IPS-20b (cell line): ENCODE measurements at regions not wholly inside any gene's neighbourhood (a gene's known extent, or its start where the extent isn't known, plus 50 kb on each side); places are given as distances from the start of the nearest gene placed in this dataset.

Source experiments
- H3K27ac ChIP-seq: one replicate; pipeline ENCODE4 v1.5.1; 2013; ENCODE audit warnings: low read length
- H3K27me3 ChIP-seq: 2 replicates; pipeline ENCODE4 v1.6.1; 2013; ENCODE audit warnings: mild to moderate bottlenecking, low read length, inconsistent platforms; ENCODE audit not compliant: insufficient read depth
- H3K36me3 ChIP-seq: 2 replicates; pipeline ENCODE4 v1.6.1; 2013; ENCODE audit warnings: low read depth, mild to moderate bottlenecking, inconsistent platforms, low read length, moderate library complexity; ENCODE audit not compliant: insufficient read depth
- H3K4me1 ChIP-seq: 2 replicates; pipeline ENCODE4 v1.6.1; 2013; ENCODE audit warnings: mild to moderate bottlenecking, control low read depth, inconsistent platforms, low read length, moderate library complexity; ENCODE audit not compliant: insufficient read depth
- H3K4me3 ChIP-seq: 2 replicates; pipeline ENCODE4 v1.5.1; 2013; ENCODE audit warnings: mild to moderate bottlenecking, low read length, inconsistent platforms
- H3K9ac ChIP-seq: 2 replicates; pipeline ENCODE4 v1.6.1; 2013; ENCODE audit warnings: low read depth, mild to moderate bottlenecking, inconsistent platforms, low read length, moderate library complexity
- H3K9me3 ChIP-seq: 2 replicates; pipeline ENCODE4 v1.6.1; 2013; ENCODE audit warnings: mild to moderate bottlenecking, low read depth, low read length, inconsistent platforms; ENCODE audit not compliant: insufficient read depth

DNA sequence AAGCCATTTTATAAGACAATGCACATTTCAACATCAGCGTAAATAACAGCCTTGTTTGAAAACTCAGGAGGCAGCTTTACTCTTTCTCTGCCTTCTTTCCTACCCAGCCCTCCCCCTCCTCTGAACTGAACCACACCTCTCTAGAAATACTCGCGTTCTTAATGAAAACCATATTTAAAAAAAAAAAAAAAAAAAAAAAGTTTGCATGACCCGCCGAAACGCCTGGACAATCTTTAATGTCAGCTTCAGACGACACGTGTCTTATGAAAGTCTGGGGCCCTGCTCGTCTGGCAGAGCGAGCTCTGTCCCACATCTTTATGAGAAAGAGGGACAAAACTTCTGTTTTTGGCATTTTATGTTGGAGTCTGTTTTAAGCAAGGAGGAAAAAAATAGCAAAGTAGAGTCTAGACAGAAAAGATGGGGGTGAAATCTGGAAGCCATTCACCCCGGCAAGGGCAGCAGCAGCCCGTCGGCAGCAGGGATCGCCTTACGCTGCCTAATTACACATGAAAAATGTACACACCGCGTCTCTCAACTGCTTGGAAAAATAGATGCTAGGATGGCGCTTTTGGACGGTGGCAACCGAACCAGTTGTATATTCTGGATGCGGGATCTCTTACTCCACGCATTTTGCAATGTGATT is 130.4 kb upstream of the ETS2 start:
- H3K9me3 ChIP-seq: no peaks in the 10 kb centered on the region
- no peaks in the 10 kb centered on the region for H3K4me1 ChIP-seq
- no peaks in the 10 kb centered on the region for H3K27me3 ChIP-seq
- H3K4me3 ChIP-seq: no peak overlapping the region
- H3K27ac ChIP-seq: no peak overlapping the region
- no peaks in the 10 kb centered on the region for H3K36me3 ChIP-seq
- H3K9ac ChIP-seq: no peak overlapping the region

GRCh38 chr21:38678827-38679226 is 126.9 kb upstream of the ETS2 start:
- Histone ChIP-seq H3K9me3 (no peaks in the 10 kb centered on the region), H3K4me3 (no peak overlapping the region), H3K27ac (no peak overlapping the region), H3K36me3 (no peaks in the 10 kb centered on the region), H3K4me1 (no peaks in the 10 kb centered on the region), H3K27me3 (no peaks in the 10 kb centered on the region), H3K9ac (no peak overlapping the region)

DNA sequence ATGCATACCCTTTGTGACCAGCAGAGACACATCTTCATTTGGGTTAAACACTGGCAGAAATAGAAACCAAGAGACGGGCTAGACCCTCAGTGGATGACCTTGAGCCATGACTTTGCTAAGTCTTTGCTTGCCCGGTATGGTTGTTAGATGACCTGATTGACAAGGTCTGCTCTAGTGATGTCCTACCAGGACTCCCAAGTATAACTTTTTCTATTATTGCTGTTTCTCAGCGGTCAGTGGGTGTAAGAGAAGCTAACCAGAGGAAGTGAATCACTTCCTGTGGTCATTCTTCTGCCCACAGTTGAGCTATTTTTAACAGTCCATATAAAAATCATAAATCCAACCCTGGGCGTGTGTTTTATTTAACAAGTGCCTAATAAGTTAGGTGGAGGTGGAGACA is 126.2 kb upstream of the ETS2 start:
- H3K27ac ChIP-seq: no peak overlapping the region
- no peak overlapping the region for H3K4me3 ChIP-seq
- no peaks in the 10 kb centered on the region for H3K4me1 ChIP-seq
- H3K9ac ChIP-seq: no peak overlapping the region
- no peaks in the 10 kb centered on the region for H3K9me3 ChIP-seq
- H3K27me3 ChIP-seq: no peaks in the 10 kb centered on the region
- no peaks in the 10 kb centered on the region for H3K36me3 ChIP-seq

- Histone ChIP-seq H3K9me3 (no peaks in the 10 kb centered on the region), H3K4me3 (no peak overlapping the region), H3K4me1 (no peaks in the 10 kb centered on the region), H3K9ac (no peak overlapping the region), H3K36me3 (no peaks in the 10 kb centered on the region), H3K27me3 (no peaks in the 10 kb centered on the region), H3K27ac (no peak overlapping the region)
Observed at GRCh38 chr21:38680401-38680800, 125.3 kb upstream of the ETS2 start.

GRCh38 chr21:38683222-38683621 is 122.5 kb upstream of the ETS2 start:
- H3K27me3 ChIP-seq: no peaks in the 10 kb centered on the region
- no peak overlapping the region for H3K4me3 ChIP-seq
- H3K27ac ChIP-seq: no peak overlapping the region
- H3K36me3 ChIP-seq: no peaks in the 10 kb centered on the region
- no peaks in the 10 kb centered on the region for H3K9me3 ChIP-seq
- H3K9ac ChIP-seq: no peak overlapping the region
- no peaks in the 10 kb centered on the region for H3K4me1 ChIP-seq

DNA sequence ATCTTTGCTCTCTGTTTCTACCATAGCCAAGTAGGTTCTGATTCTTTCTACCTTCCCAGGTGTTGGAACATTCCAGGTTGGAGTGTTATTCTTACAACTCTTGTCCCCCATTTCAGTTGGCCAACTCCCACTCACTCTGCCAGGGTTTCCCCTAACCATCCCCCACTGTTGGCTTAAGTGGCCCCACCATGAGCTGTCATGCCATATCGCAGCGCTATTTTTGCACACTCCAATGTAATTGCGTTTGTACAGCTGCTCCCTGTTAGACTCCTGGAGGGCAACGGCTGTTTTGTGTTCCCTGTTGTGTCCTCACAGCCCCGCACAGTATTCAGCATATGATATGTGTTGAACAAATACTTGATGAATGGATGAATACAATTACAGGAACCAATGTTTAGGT is 117.7 kb upstream of the ETS2 start:
- Histone ChIP-seq H3K27ac (no peak overlapping the region), H3K4me1 (no peaks in the 10 kb centered on the region), H3K4me3 (no peak overlapping the region), H3K27me3 (no peaks in the 10 kb centered on the region), H3K9me3 (no peaks in the 10 kb centered on the region), H3K36me3 (no peaks in the 10 kb centered on the region), H3K9ac (no peak overlapping the region)

- Histone ChIP-seq H3K9me3 (no peaks in the 10 kb centered on the region), H3K27ac (no peak overlapping the region)
Observed at GRCh38 chr21:38691631-38692030, 114.1 kb upstream of the ETS2 start.

DNA sequence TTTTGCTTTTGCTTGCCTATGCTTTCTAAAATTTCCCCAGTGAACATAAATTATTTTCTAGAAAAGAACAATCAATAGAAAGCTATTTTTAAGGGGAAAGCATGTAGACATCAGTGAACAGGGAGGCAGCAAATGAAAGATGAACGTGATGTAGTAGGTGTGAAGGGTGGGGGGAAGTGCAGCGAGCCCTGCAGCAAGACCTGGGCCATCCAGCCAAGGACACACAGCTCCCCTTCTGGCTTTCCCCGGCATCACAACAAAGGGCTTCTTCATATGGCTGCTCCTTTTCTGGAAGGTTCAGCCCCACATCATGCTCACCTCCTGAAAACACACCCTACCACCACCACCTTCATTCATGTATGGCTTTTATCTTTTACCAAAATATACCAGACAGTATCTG is 109.2 kb upstream of the ETS2 start:
- Histone ChIP-seq H3K27ac (no peak overlapping the region), H3K9me3 (no peaks in the 10 kb centered on the region), H3K36me3 (no peaks in the 10 kb centered on the region), H3K4me3 (no peak overlapping the region), H3K27me3 (no peaks in the 10 kb centered on the region), H3K9ac (no peak overlapping the region), H3K4me1 (no peaks in the 10 kb centered on the region)

More at GRCh38 chr21:38691631-38692030, 114.1 kb upstream of the ETS2 start:
- H3K4me3 ChIP-seq: no peak overlapping the region
- H3K36me3 ChIP-seq: no peaks in the 10 kb centered on the region
- no peaks in the 10 kb centered on the region for H3K27me3 ChIP-seq
- H3K9ac ChIP-seq: no peak overlapping the region
- H3K4me1 ChIP-seq: no peaks in the 10 kb centered on the region

DNA sequence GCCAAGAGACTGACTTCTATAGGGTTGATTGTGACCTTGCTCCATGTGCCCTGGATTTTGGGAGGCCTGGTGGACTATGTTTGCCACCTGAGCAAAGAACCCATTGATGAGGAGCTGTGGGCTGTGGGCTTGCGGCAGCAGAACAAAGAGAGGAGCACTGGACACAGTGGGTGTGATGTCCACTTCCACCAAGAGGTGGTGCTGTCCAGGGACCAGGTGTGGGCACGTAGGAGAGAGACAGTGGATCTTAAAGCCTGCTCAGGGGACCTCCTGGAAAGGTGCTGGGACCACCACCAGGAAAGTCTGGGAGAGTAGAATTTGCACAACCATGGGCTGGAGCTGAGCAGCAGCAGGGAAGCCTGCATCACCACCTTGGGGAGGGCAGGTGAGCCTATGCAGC is 106.7 kb upstream of the ETS2 start:
- no peak overlapping the region for H3K27ac ChIP-seq
- no peak overlapping the region for H3K9ac ChIP-seq
- H3K9me3 ChIP-seq: no peaks in the 10 kb centered on the region
- H3K4me3 ChIP-seq: no peak overlapping the region
- no peaks in the 10 kb centered on the region for H3K27me3 ChIP-seq
- H3K4me1 ChIP-seq: no peaks in the 10 kb centered on the region
- H3K36me3 ChIP-seq: no peaks in the 10 kb centered on the region

DNA sequence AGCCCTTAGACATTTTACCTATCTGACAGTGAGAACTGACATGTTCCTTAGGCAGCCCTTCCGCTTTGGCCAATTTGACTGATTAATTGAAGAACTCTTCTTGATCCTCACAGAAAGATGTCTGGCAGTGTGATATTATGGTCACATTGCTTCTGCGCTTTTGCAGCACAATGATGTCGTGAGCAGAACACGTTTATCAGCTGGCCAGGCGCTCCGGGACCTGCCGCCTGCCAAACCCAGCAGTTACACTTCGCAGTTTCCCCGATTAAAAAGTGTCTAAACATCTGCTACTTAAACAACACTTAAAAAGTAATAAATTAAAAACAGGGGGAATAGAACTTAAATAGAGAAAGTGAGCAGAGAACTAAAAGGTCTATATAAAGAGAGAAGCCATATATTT is 103.5 kb upstream of the ETS2 start:
- Histone ChIP-seq H3K36me3 (no peaks in the 10 kb centered on the region), H3K27ac (no peak overlapping the region), H3K4me1 (no peaks in the 10 kb centered on the region), H3K27me3 (no peaks in the 10 kb centered on the region), H3K4me3 (no peak overlapping the region), H3K9ac (no peak overlapping the region), H3K9me3 (no peaks in the 10 kb centered on the region)

DNA sequence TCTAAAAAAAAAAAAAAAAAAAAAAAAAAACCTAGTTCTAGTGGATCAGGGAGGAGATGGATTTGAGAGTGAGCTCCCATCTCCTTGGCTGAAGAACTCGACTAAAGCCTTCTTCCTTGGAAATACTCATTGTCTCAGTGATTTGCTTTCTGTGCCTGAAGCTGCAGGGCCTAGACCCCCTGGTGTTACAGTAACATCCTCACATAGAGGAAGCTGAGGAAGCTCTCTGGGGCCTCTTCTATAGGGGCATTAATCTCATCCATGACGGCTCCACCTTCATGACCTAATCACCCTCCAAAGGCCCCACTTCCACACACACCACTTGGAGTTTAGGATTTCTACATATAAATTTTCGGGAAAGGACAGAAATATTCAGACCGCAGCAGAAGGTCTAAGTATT is 95.9 kb upstream of the ETS2 start:
- H3K27me3 ChIP-seq: no peaks in the 10 kb centered on the region
- no peaks in the 10 kb centered on the region; the same call in 1 of the 2 replicates for H3K4me1 ChIP-seq
- no peak overlapping the region for H3K27ac ChIP-seq
- no peak overlapping the region for H3K4me3 ChIP-seq
- H3K9ac ChIP-seq: no peak overlapping the region
- no peaks in the 10 kb centered on the region for H3K9me3 ChIP-seq
- H3K36me3 ChIP-seq: no peaks in the 10 kb centered on the region

DNA sequence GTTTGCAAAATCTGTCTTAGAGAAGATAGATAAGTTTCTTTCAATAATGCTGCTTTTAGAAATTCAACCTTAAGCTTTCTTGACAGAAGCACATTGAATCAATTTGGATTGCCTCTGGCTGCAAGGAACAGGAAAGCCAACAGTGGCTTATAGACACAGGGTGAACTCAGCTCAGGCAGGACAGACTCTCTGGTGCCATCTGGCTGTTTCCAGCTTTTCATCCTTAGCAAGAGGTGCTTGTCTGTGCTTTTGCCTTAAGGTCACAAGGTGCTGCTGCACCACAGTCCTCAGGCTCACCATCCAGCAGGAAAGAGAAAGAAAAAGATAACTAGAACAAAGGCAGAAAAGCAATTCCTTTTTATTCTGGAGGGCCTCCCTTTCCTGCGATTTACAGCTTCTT is 93.7 kb upstream of the ETS2 start:
- H3K4me1 ChIP-seq: no peaks in the 10 kb centered on the region; the same call in 1 of the 2 replicates
- H3K27ac ChIP-seq: no peak overlapping the region
- H3K27me3 ChIP-seq: no peaks in the 10 kb centered on the region
- no peak overlapping the region for H3K9ac ChIP-seq
- H3K9me3 ChIP-seq: no peaks in the 10 kb centered on the region
- H3K36me3 ChIP-seq: no peaks in the 10 kb centered on the region
- H3K4me3 ChIP-seq: no peak overlapping the region
